ENCODE measurements at regions not wholly inside any gene's neighbourhood (a gene's known extent, or its start where the extent isn't known, plus 50 kb on each side); places are given as distances from the start of the nearest gene placed in this dataset.

GRCh38 chr5:149439899-149440542 is 60.9 kb upstream of the IL17B start (continued):
- TF ChIP-seq CTCF (IDR thresholded peaks at IDR 0.05) (peak; percentile 17; the same call in 1 of the 2 replicates), ZNF396 (CRISPR knock-in tag; IDR thresholded peaks at IDR 0.05; ENCODE audit: borderline replicate concordance) (no peak), PRRX2 (CRISPR knock-in tag; IDR thresholded peaks at IDR 0.05) (no peak), AR (CRISPR knock-in tag; IDR thresholded peaks at IDR 0.05) (no peak), SMAD3 (CRISPR knock-in tag; IDR thresholded peaks at IDR 0.05; ENCODE audit: borderline replicate concordance) (no peak), GTF2I (CRISPR knock-in tag; conservative IDR thresholded peaks at IDR 0.05) (peak; percentile 85), ETV6 (CRISPR knock-in tag; IDR thresholded peaks at IDR 0.05) (no peak), MXD4 (CRISPR knock-in tag; IDR thresholded peaks at IDR 0.05; ENCODE audit: borderline replicate concordance) (no peak), ZNF416 (CRISPR knock-in tag; IDR thresholded peaks at IDR 0.05) (no peak), NFE2L1 (CRISPR knock-in tag; IDR thresholded peaks at IDR 0.05) (peak; percentile 82; the same call in 1 of the 2 replicates)

GRCh38 chr5:149438711-149439132 is 59.6 kb upstream of the IL17B start:
- H3K27me3 Mint-ChIP-seq (ENCODE audit: low read depth): no peaks in the 10 kb centered on the region
- ChIA-PET CTCF (interaction anchor here (0.7 to 6.3 kb wide), 15 partner anchors 9 to 396 kb away, joined by 3 to 57 read pairs (median 8); partner anchors contain the start of genes CSNK1A1 and PCYOX1L), POLR2A (no interaction called here)
- DNase-seq (ENCODE audit: low spot score) (no peak), ATAC-seq (no peak)
- peaks cover 34% of the 10 kb centered on the region for H3K4me1 Mint-ChIP-seq
- TF ChIP-seq AR (CRISPR knock-in tag; IDR thresholded peaks at IDR 0.05): no peak
- TF ChIP-seq PRRX2 (CRISPR knock-in tag; IDR thresholded peaks at IDR 0.05): no peak
- no peak for TF ChIP-seq E2F5 (CRISPR knock-in tag; IDR thresholded peaks at IDR 0.05)
- no peak for TF ChIP-seq E2F1 (CRISPR knock-in tag; IDR thresholded peaks at IDR 0.05)
- TF ChIP-seq NR1H2 (CRISPR knock-in tag; IDR thresholded peaks at IDR 0.05): no peak
- no peak for TF ChIP-seq MXD4 (CRISPR knock-in tag; IDR thresholded peaks at IDR 0.05; ENCODE audit: borderline replicate concordance)
- no peak for TF ChIP-seq USF2 (CRISPR knock-in tag; IDR thresholded peaks at IDR 0.05)
- H3K9me3 Mint-ChIP-seq: no peaks in the 10 kb centered on the region
- H3K4me3 Mint-ChIP-seq: no peak overlapping the region
- peak overlapping the region; percentile 42; the same call in 1 of the 2 replicates for H3K27ac Mint-ChIP-seq
- H3K36me3 Mint-ChIP-seq: no peaks in the 10 kb centered on the region

Measured in WTC11 (cell line).